Subcutaneous abdominal adipose tissue (tissue), 5 donors: ENCODE measurements at regions not wholly inside any gene's neighbourhood (a gene's known extent, or its start where the extent isn't known, plus 50 kb on each side); places are given as distances from the start of the nearest gene placed in this dataset.

ENCODE experiments used
- H3K27ac ChIP-seq: one replicate; pipeline ENCODE4 v1.7.0; 2013; ENCODE audit warnings: low read depth, mild to moderate bottlenecking, inconsistent platforms, low read length, moderate library complexity
- H3K27me3 ChIP-seq, 5 donors: one replicate each; pipeline ENCODE4 v1.7.0; 2013; ENCODE audit warnings: low read length in 5 of 5, inconsistent platforms in 1 of 5; ENCODE audit not compliant: control insufficient read depth in 5 of 5, insufficient read depth in 4 of 5
- H3K36me3 ChIP-seq, 5 donors: one replicate each; pipeline ENCODE4 v1.7.0; 2013; ENCODE audit warnings: low read length in 5 of 5; ENCODE audit not compliant: control insufficient read depth in 5 of 5, insufficient read depth in 5 of 5
- H3K4me1 ChIP-seq, 5 donors: one replicate each; pipeline ENCODE4 v1.7.0; 2013; ENCODE audit warnings: low read length in 5 of 5, mild to moderate bottlenecking in 3 of 5, moderate library complexity in 1 of 5; ENCODE audit not compliant: control insufficient read depth in 5 of 5, insufficient read depth in 5 of 5
- H3K4me3 ChIP-seq, 5 donors: one replicate each; pipeline ENCODE4 v1.7.0; 2013; ENCODE audit warnings: low read length in 5 of 5, low read depth in 1 of 5
- H3K9ac ChIP-seq, 5 donors: one replicate each; pipeline ENCODE4 v1.7.0; 2013; ENCODE audit warnings: low read length in 5 of 5, mild to moderate bottlenecking in 4 of 5, moderate library complexity in 3 of 5
- H3K9me3 ChIP-seq, 5 donors: one replicate each; pipeline ENCODE4 v1.7.0; 2013; ENCODE audit warnings: low read length in 5 of 5; ENCODE audit not compliant: control insufficient read depth in 5 of 5
- donor health status: healthy.
- donor health status: healthy.
- donor health status: healthy.
- donor health status: healthy.
- donor health status: healthy.

DNA sequence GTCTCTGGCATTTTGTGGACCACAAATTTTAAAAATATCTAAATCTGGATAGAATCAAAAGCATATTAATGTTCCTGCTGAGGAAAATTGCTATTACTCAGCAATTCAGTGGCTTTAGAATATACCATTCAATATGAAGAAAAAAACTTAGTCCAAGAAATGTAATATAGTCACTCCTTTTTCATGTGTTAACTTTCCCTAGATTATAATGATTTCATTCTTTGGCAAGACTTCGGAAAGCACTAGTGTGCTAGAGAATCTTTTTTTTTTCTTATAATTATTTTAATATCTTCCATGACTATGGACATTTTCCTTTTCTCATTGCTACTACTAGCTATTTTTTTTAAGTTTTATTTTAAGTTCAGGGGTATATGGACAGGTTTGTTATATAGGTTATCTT, 102.4 kb upstream of the FAM174A start:
- Histone ChIP-seq H3K9me3 (no peaks in the 10 kb centered on the region), H3K27ac (no peak overlapping the region), H3K4me1 (no peaks in the 10 kb centered on the region), H3K4me3 (no peak overlapping the region), H3K27me3 (no peaks in the 10 kb centered on the region), H3K9ac (no peak overlapping the region), H3K36me3 (no peaks in the 10 kb centered on the region)

DNA sequence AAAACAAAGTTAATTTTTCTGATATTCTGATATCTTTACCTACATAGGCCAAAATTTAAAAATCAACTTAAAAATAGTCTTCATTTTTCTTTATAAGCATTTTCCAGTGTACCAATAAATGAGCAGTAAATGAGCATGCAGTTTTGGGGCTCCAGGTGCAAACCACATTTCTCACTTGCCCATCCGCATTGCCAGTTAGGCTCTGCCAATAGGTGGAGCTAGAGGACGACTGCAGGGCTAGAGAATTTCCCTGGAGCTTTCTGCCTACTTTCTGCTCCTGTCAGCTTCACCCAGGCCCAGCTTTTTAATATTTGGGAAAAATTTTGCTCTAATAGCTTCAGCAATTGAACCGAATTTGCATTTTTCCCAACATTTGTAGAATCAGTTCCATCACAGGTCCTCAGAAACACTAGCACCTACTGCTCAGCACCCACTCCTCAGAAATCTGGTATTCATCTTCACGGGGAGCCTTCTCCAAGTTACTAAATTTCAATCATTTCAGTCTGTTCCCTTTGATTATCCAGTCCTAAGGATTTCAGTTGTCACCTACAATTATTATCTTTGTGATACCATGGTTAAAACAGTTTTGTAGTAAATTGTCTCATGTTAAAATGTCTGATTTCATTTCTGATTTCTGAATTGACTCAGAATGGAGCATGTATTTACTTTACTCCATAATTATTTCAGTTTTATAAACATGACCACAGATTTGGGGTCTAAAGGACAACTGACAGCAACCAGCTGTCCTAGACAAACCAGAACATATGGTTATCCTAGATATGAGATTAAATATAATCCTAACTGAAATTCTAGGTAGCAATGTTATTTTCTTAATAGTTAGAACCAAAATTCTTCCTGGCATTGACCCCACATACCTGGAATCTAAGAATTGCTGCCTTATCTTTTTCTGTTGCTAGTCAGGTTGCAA, 104.6 kb upstream of the FAM174A start:
- Histone ChIP-seq H3K4me1 (no peaks in the 10 kb centered on the region), H3K27me3 (no peaks in the 10 kb centered on the region), H3K27ac (no peak overlapping the region), H3K9ac (no peak overlapping the region), H3K4me3 (no peak overlapping the region), H3K9me3 (peaks cover 0 to 3% (median 0%) of the 10 kb centered on the region in 5 donors), H3K36me3 (no peaks in the 10 kb centered on the region)

DNA sequence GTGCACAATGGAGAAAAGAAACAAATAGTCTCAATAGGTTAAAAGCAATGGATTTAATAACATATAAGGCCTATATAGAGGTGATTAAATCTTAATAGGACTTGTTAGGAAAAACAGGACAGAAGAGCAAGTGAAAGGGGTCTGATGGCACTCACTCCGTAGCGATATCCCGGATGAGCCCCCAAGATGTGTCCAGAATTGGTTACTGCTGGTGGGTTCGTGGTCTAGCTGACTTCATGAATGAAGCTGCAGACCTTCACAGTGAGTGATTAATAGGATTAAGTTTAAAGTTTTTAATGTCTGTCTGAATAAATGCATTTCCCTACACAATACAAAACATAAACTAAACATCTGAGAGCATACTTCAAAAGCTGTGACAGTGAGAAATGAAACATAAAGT, 110.4 kb upstream of the FAM174A start:
- Histone ChIP-seq H3K27me3 (no peaks in the 10 kb centered on the region), H3K4me3 (peak overlapping the region in 1 of 5 donors; percentile 15), H3K9ac (no peak overlapping the region)

DNA sequence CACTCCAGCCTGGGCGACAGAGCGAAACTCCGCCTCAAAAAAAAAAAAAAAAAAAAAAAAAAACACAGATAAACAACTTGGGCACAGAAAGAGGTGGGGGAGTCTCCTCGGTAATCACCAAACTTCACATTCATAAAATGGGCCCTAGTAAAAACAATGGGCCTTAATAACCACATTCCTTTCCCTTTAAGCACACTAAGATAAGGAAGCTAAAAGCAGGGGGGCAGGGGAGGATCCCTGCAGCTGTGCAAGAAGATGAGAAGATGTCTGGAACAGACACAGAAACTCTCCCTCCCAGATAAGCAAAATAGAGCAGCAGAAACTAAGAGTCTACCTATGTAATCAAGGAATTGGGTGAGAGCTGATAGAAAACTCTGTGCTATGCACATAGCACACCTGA, 111.2 kb upstream of the FAM174A start:
- Histone ChIP-seq H3K4me3 (no peak overlapping the region), H3K4me1 (no peaks in the 10 kb centered on the region), H3K9me3 (peaks cover 6 to 16% (median 13%) of the 10 kb centered on the region in 5 donors), H3K27ac (no peak overlapping the region), H3K36me3 (peaks cover 0 to 4% (median 0%) of the 10 kb centered on the region in 5 donors), H3K9ac (no peak overlapping the region), H3K27me3 (no peaks in the 10 kb centered on the region)

More for the DNA sequence above, 110.4 kb upstream of the FAM174A start:
- no peaks in the 10 kb centered on the region for H3K4me1 ChIP-seq
- no peak overlapping the region for H3K27ac ChIP-seq
- H3K36me3 ChIP-seq: peaks cover 0 to 4% (median 0%) of the 10 kb centered on the region in 5 donors
- H3K9me3 ChIP-seq: peaks cover 6 to 16% (median 13%) of the 10 kb centered on the region in 5 donors

- Histone ChIP-seq H3K36me3 (peaks cover 0 to 4% (median 0%) of the 10 kb centered on the region in 5 donors), H3K4me1 (no peaks in the 10 kb centered on the region), H3K27ac (no peak overlapping the region), H3K27me3 (no peaks in the 10 kb centered on the region), H3K9me3 (peaks cover 6 to 16% (median 13%) of the 10 kb centered on the region in 5 donors), H3K9ac (no peak overlapping the region), H3K4me3 (no peak overlapping the region)
Observed at GRCh38 chr5:100423330-100423729, 111.8 kb upstream of the FAM174A start.

DNA sequence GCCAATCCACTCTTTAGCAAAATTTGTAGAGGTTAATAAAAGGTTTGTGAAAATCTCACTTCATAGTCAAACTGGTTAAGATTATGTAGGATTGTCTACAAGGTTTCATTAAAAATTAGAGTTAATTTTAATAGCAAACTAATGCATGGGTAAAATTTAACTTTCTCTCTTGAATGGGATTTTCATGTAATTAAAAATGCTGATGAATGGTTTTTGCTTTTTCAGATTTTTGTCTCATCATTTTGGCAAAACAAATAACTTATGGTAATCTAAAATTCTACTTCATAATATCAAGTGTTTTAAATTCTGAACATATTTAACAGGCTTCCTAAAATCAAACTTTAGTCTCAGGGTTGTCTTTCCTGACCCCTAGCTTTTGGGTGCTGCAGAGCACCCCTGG, 113.8 kb upstream of the FAM174A start:
- H3K36me3 ChIP-seq: peaks cover 0 to 4% (median 0%) of the 10 kb centered on the region in 5 donors
- no peaks in the 10 kb centered on the region for H3K27me3 ChIP-seq
- peaks cover 6 to 16% (median 13%) of the 10 kb centered on the region in 5 donors for H3K9me3 ChIP-seq
- no peaks in the 10 kb centered on the region for H3K4me1 ChIP-seq
- H3K27ac ChIP-seq: no peak overlapping the region
- no peak overlapping the region for H3K9ac ChIP-seq
- H3K4me3 ChIP-seq: no peak overlapping the region

GRCh38 chr5:100418231-100418630, 116.9 kb upstream of the FAM174A start:
- H3K9ac ChIP-seq: no peak overlapping the region
- H3K36me3 ChIP-seq: no peaks in the 10 kb centered on the region
- H3K4me1 ChIP-seq: no peaks in the 10 kb centered on the region
- peaks cover 0 to 1% (median 0%) of the 10 kb centered on the region in 5 donors for H3K9me3 ChIP-seq
- no peak overlapping the region for H3K27ac ChIP-seq
- no peaks in the 10 kb centered on the region for H3K27me3 ChIP-seq
- H3K4me3 ChIP-seq: no peak overlapping the region

GRCh38 chr5:100409660-100410151, 125.5 kb upstream of the FAM174A start:
- H3K4me1 ChIP-seq: no peaks in the 10 kb centered on the region
- H3K36me3 ChIP-seq: no peaks in the 10 kb centered on the region
- no peaks in the 10 kb centered on the region for H3K27me3 ChIP-seq
- no peak overlapping the region for H3K27ac ChIP-seq
- no peaks in the 10 kb centered on the region for H3K9me3 ChIP-seq
- no peak overlapping the region for H3K4me3 ChIP-seq
- H3K9ac ChIP-seq: no peak overlapping the region

DNA sequence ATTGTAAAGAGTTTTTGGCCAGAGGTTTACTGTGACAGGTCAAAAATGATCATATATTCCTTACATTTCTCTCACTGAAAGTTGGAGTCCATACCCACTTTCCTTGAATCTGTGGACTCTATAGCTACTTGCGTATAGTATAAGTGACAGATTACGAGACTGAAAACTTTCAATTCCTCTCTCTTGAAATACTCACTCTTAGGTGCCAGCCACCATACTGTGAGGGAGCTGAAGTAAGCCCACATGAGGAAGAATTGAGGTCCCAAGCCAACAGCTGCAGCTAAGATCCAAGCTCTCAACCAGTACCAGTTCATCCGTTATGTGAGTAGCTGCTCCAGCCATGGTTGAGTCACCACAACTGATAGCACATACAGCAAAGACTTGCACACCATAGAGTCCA, 128.1 kb upstream of the FAM174A start:
- Histone ChIP-seq H3K4me3 (no peak overlapping the region), H3K36me3 (no peaks in the 10 kb centered on the region), H3K27me3 (no peaks in the 10 kb centered on the region), H3K4me1 (no peaks in the 10 kb centered on the region), H3K27ac (no peak overlapping the region), H3K9me3 (no peaks in the 10 kb centered on the region), H3K9ac (no peak overlapping the region)

- H3K4me3 ChIP-seq: no peak overlapping the region
- no peaks in the 10 kb centered on the region for H3K36me3 ChIP-seq
- H3K27ac ChIP-seq: no peak overlapping the region
- no peaks in the 10 kb centered on the region for H3K9me3 ChIP-seq
- H3K4me1 ChIP-seq: no peaks in the 10 kb centered on the region
- H3K27me3 ChIP-seq: no peaks in the 10 kb centered on the region
- H3K9ac ChIP-seq: no peak overlapping the region
Observed at GRCh38 chr5:100406640-100407039, 128.5 kb upstream of the FAM174A start.
